NCI-H2227 (cell line): ENCODE measurements at regions not wholly inside any gene's neighbourhood (a gene's known extent, or its start where the extent isn't known, plus 50 kb on each side); places are given as distances from the start of the nearest gene placed in this dataset.
"Not testable (repeated sequence)": the region's sequence is repeated elsewhere in the genome, so short reads cannot be mapped to it uniquely, and the experiment has no call there.

Experiments used
- DNase-seq: peaks from one replicate; lab custom pipeline; 2025; ENCODE audit not compliant: unreplicated experiment; lab: John Stamatoyannopoulos, UW

DNA sequence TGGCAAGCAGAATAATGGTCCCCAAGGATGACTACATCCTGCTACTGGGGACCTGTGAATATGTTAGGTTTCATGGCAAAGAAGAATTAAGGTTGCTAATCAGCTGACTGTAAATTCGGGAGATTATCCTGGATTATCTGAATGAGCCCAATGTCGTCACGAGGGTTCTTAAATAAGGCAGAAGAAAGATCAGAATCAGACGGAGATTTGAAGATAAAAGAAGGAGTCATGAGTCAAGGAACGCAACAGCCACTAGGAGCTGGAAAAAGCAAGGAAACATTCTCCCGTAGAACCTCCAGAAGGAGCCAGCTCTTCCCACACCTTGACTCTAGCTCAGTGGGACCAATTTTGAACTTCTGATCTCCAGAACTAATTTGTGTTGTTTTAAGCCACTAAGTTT lies 82.9 kb upstream of the APBB1IP start:
- DNase-seq, result no peak

DNA sequence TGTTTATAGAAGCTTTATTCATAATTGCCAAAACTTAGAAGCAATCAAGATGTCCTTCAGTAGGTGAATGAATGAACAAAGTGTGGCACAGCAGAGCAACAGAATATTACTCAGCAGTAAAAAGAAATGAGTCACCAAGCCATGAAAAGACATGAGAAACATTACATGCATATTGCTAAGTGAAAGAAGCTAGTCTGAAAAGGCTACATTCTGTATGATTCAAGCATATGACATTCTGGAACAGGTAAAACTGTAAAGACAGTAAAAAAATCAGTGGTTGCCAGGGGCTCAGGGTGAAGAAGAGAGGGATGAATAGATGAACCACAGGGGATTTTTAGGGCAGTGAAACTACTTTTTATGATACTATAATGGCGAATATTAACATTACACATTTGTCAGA lies 80.9 kb upstream of the APBB1IP start:
- DNase-seq, result no peak

DNA sequence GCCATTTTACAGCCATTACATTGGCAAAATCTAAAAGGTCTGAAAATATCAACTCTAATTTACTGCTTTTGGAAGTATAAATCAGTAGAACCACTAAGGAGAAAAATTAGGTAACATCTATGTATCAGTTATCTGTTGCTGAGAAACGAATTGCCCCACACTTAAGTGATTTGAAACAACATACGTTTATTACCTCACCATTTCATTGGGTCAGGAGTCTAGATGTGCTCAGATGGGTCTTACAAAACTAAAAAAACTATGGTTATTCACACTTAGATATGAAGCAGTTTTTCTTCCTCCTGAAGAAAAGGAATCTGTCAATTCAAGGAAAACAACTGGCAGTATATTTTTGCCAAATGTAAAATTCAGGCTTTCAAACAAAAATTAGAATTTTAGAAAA lies 80.1 kb upstream of the APBB1IP start:
- no peak for DNase-seq

DNA sequence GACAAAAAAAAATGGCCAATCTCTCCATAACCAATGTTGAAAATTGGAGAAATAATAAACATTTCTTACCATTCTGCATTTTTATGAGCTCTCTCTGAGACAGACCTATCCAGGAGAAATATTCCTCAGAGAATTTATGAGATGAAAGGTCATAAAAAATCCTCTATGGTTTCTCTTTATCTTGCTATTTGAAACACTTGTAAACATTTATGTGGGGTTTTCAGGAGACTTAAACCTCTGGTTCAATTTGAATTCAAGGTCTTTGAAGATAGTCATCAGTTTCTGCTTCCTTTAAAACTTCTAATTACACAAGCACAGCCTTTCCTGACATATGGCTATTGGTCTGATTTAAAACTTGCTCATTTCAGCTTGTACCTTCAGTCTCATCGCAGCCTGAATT lies 78.5 kb upstream of the APBB1IP start:
- no peak for DNase-seq

GRCh38 chr10:26361351-26361750 lies 76.8 kb upstream of the APBB1IP start:
- DNase-seq, result no peak

- no peak for DNase-seq
These were observed 76.2 kb upstream of the APBB1IP start for GRCh38 chr10:26361971-26362370.

GRCh38 chr10:26365681-26366358 lies 72.3 kb upstream of the APBB1IP start:
- no peak for DNase-seq

GRCh38 chr10:26367035-26367434 lies 71.1 kb upstream of the APBB1IP start:
- not testable (repeated sequence) for DNase-seq

- DNase-seq, result no peak
These were observed 70.4 kb upstream of the APBB1IP start for GRCh38 chr10:26367771-26368170.

GRCh38 chr10:26368463-26368862 lies 69.7 kb upstream of the APBB1IP start:
- no peak for DNase-seq

GRCh38 chr10:26372513-26373354 lies 65.4 kb upstream of the APBB1IP start:
- DNase-seq, result no peak

DNA sequence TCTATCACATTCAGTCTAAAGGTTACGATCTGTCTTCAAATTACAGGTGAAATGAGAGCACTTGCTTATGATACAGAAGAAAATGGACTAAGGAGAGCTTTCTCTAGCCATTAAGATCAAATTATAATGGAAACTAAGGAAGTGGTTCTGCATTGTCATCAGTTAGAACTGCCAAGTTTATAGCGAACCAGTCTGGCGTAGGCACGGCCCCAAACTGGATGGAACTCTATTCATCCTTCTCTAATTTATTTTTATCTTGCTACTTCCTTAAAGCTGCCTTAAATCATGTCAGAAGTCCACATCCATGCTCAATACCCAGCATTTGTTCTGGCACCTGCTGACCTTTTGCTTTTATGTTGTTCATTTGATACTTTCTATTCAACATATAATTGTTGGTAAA lies 63.7 kb upstream of the APBB1IP start:
- DNase-seq, result no peak

DNA sequence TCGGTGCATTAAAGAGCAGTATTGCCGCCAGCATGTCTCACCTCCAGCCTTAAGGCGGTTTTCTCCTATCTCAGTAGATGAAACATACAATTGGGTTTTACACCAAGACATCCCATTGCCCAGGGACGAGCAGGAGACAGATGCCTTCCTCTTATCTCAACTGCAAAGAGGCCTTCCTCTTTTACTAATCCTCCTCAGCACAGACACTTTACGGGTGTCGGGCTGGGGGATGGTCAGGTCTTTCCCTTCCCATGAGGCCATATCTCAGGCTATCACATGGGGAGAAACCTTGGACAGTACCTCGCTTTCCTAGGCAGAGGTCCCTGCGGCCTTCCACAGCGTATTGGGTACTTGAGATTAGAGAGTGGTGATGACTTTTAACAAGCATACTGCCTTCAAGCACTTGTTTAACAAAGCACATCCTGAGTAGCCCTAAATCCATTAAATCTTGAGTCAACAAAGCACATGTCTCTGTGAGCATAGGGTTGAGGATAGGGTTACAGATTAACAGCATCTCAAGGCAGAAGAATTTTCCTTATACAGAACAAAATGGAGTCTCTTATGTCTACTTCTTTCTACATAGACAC lies 60.8 kb upstream of the APBB1IP start:
- DNase-seq, result not testable (repeated sequence)

- DNase-seq, result no peak
These were observed 59.3 kb upstream of the APBB1IP start for GRCh38 chr10:26378861-26379294.

DNA sequence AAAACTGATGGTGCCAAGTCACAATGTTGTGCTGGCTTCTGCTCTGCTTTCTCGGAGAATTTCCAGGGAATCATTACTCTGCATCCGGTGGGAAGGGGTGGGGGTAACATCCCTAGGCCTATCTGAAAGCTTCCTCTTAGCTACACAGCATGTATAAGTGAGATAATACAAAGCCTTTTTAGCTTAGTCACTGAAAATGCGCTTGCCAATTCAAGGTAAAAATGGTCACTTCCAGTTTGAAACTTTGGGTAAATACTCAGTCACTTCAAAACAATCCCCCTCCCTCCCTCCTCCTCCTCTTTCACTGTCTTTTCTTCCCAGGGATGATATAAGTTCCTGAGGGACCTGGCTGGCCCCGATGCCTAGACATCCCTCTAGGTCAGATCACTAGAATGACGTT lies 57.3 kb upstream of the APBB1IP start:
- DNase-seq, result no peak

- DNase-seq, result no peak
These were observed 56.2 kb upstream of the APBB1IP start for GRCh38 chr10:26381986-26382385.

DNA sequence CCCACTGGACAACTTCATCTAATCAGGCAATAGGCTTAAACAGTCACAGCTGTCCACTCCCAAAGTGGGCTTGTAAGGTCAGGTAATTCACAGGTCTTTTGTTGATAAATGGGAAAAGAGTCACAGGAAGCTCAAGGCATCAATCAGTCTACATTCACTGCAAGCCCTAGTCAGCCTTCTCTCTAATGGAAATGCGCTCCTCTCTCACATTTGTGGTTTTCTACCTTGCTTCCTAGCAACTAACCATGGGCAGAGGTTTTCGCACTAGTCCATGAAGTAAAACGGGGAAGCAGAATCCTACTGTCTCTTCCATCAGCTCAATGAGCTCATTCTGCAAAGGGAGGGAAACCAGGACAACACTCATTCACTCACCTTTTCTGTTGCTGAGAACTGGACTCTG lies 53.5 kb upstream of the APBB1IP start:
- peak; percentile 0 for DNase-seq

- no peak for DNase-seq
These were observed 52.7 kb upstream of the APBB1IP start for GRCh38 chr10:26385443-26385842.

DNA sequence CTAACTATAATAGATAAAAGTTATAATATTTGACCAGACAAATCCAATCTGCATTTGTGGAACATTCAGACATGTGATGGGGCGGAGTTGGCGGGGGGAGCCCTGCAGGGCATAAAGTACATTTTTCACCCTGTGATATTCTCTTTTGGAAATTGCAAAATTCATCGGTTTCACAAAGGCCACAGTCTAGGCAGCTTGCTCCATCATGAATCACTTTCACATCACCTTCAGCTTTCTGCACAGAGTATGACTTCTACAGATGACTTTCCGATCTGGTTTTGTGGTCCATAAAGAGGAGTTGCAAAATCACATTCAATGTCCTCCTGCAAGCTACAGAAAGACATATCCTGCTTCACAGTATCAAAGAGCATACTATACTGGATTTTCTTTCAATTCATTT lies 51.4 kb upstream of the APBB1IP start:
- no peak for DNase-seq
